ENCODE measurements at regions not wholly inside any gene's neighbourhood (a gene's known extent, or its start where the extent isn't known, plus 50 kb on each side); places are given as distances from the start of the nearest gene placed in this dataset.
A peak's percentile ranks its signal among the peaks of the same experiment; 100 is the strongest.
"Not testable (repeated sequence)": the region's sequence is repeated elsewhere in the genome, so short reads cannot be mapped to it uniquely, and the experiment has no call there.

- Histone ChIP-seq H3K36me3 (ENCODE audit: control insufficient read depth, insufficient read depth, low read length) (no peaks in the 10 kb centered on the region), H3K9ac (ENCODE audit: extremely low read depth, low read length, poor library complexity, severe bottlenecking) (no peak overlapping the region), H3K4me3 (ENCODE audit: low read length) (no peak overlapping the region), H3K27me3 (ENCODE audit: control insufficient read depth, insufficient read depth, low read length, poor library complexity, severe bottlenecking) (peaks cover 14% of the 10 kb centered on the region), H3K4me1 (ENCODE audit: control insufficient read depth, insufficient read depth, low read length) (peaks cover 19% of the 10 kb centered on the region), H3K27ac (ENCODE audit: low read depth, low read length) (peak overlapping the region; percentile 62), H3K9me3 (ENCODE audit: control insufficient read depth, low read length) (no peaks in the 10 kb centered on the region)
- Mint-ChIP-seq H3K27ac (peak overlapping the region; percentile 94), H3K4me3 (peak overlapping the region; percentile 32), H3K36me3 (ENCODE audit: low read depth) (no peaks in the 10 kb centered on the region), H3K9me3 (no peaks in the 10 kb centered on the region), H3K4me1 (peaks cover 39% of the 10 kb centered on the region), H3K27me3 (ENCODE audit: insufficient read depth) (peaks cover 22% of the 10 kb centered on the region)
- peak; percentile 91 for DNase-seq
- TF ChIP-seq CTCF (conservative IDR thresholded peaks at IDR 0.05): no peak
- WGBS, 2 experiments (ENCODE audit: insufficient coverage in 1 of 2, insufficient read length in 1 of 2): 18 to 27% methylated on average over 5 to 9 of the region's 9 CpGs
Observed at GRCh38 chr9:104993291-104993963, 65.5 kb upstream of the ABCA1 start.

GRCh38 chr9:104997536-104997935 is 69.6 kb upstream of the ABCA1 start:
- Mint-ChIP-seq H3K9me3 (no peaks in the 10 kb centered on the region), H3K36me3 (ENCODE audit: low read depth) (no peaks in the 10 kb centered on the region), H3K4me1 (peaks cover 25% of the 10 kb centered on the region), H3K27ac (no peak overlapping the region), H3K27me3 (ENCODE audit: insufficient read depth) (no peaks in the 10 kb centered on the region), H3K4me3 (no peak overlapping the region)
- no peak for DNase-seq
- no peak overlapping the region for H3K9ac ChIP-seq (ENCODE audit: extremely low read depth, low read length, poor library complexity, severe bottlenecking)
- WGBS, 2 experiments (ENCODE audit: insufficient coverage in 1 of 2, insufficient read length in 1 of 2): 50 to 100% methylated on average over 1 to 2 of the region's 2 CpGs
- peaks cover 14% of the 10 kb centered on the region for H3K4me1 ChIP-seq (ENCODE audit: control insufficient read depth, insufficient read depth, low read length)
- H3K9me3 ChIP-seq (ENCODE audit: control insufficient read depth, low read length): no peaks in the 10 kb centered on the region
- H3K27me3 ChIP-seq (ENCODE audit: control insufficient read depth, insufficient read depth, low read length, poor library complexity, severe bottlenecking): no peaks in the 10 kb centered on the region
- no peak overlapping the region for H3K27ac ChIP-seq (ENCODE audit: low read depth, low read length)
- no peak for TF ChIP-seq CTCF (conservative IDR thresholded peaks at IDR 0.05)
- no peaks in the 10 kb centered on the region for H3K36me3 ChIP-seq (ENCODE audit: control insufficient read depth, insufficient read depth, low read length)
- no peak overlapping the region for H3K4me3 ChIP-seq (ENCODE audit: low read length)

DNA sequence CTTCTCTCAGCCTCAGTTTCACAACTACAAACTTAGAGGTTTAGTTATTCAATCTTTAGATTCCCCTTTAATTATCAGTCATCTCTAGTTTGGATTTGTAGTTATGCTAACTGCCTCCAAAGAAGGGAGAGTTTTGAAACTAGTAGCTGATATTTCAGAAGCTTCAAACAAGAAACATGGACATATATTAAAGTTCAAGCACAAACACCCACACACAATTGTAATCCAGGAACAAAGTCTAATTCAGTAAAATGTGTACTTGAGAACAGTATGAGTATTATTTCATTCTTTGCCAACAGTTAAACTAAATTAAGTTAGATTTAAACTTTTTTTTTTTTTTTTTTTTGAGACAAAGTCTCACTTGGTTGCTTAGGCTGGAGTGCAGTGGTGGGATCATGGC is 71.2 kb upstream of the ABCA1 start:
- no peak overlapping the region for H3K27ac Mint-ChIP-seq
- TF ChIP-seq CTCF (conservative IDR thresholded peaks at IDR 0.05): no peak

DNA sequence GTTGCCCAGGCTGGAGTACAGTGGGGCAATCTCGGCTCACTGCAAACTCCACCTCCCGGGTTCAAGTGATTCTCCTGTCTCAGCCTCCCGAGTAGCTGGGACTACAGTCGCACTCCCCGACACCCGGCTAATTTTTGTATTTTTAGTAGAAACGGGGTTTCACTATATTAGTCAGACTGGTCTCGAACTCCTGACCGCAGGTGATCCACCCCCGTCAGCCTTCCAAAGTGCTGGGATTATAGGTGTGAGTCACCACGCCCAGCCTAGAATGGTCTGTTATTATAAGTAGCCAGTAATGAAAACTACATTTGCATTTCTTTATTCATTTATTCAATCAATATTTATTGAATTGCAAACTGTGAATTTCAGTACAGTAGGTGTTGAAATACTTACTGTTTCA is 72.6 kb upstream of the ABCA1 start:
- 84 to 91% methylated on average over 8 to 11 of the region's 11 CpGs for WGBS, 2 experiments (ENCODE audit: insufficient coverage in 1 of 2, insufficient read length in 1 of 2)

More for the DNA sequence above, 71.2 kb upstream of the ABCA1 start:
- Histone ChIP-seq H3K27me3 (ENCODE audit: control insufficient read depth, insufficient read depth, low read length, poor library complexity, severe bottlenecking) (no peaks in the 10 kb centered on the region), H3K36me3 (ENCODE audit: control insufficient read depth, insufficient read depth, low read length) (no peaks in the 10 kb centered on the region), H3K9me3 (ENCODE audit: control insufficient read depth, low read length) (no peaks in the 10 kb centered on the region), H3K4me3 (ENCODE audit: low read length) (no peak overlapping the region), H3K4me1 (ENCODE audit: control insufficient read depth, insufficient read depth, low read length) (no peaks in the 10 kb centered on the region), H3K27ac (ENCODE audit: low read depth, low read length) (no peak overlapping the region), H3K9ac (ENCODE audit: extremely low read depth, low read length, poor library complexity, severe bottlenecking) (no peak overlapping the region)
- no peaks in the 10 kb centered on the region for H3K27me3 Mint-ChIP-seq (ENCODE audit: insufficient read depth)
- H3K4me3 Mint-ChIP-seq: no peak overlapping the region
- no peaks in the 10 kb centered on the region for H3K36me3 Mint-ChIP-seq (ENCODE audit: low read depth)
- no peaks in the 10 kb centered on the region for H3K9me3 Mint-ChIP-seq
- DNase-seq: no peak
- H3K4me1 Mint-ChIP-seq: peaks cover 9% of the 10 kb centered on the region

More for the DNA sequence above, 72.6 kb upstream of the ABCA1 start:
- H3K9me3 ChIP-seq (ENCODE audit: control insufficient read depth, low read length); H3K4me3 Mint-ChIP-seq; H3K4me3 ChIP-seq (ENCODE audit: low read length); H3K4me1 ChIP-seq (ENCODE audit: control insufficient read depth, insufficient read depth, low read length); H3K27ac Mint-ChIP-seq; H3K27me3 Mint-ChIP-seq (ENCODE audit: insufficient read depth); H3K9ac ChIP-seq (ENCODE audit: extremely low read depth, low read length, poor library complexity, severe bottlenecking); H3K36me3 Mint-ChIP-seq (ENCODE audit: low read depth); H3K27ac ChIP-seq (ENCODE audit: low read depth, low read length); H3K27me3 ChIP-seq (ENCODE audit: control insufficient read depth, insufficient read depth, low read length, poor library complexity, severe bottlenecking); H3K9me3 Mint-ChIP-seq; H3K36me3 ChIP-seq (ENCODE audit: control insufficient read depth, insufficient read depth, low read length); H3K4me1 Mint-ChIP-seq; DNase-seq: not testable (repeated sequence)

Measured in endodermal cell (in vitro differentiated cells).